GM12873 (cell line): ENCODE measurements at regions not wholly inside any gene's neighbourhood (a gene's known extent, or its start where the extent isn't known, plus 50 kb on each side); places are given as distances from the start of the nearest gene placed in this dataset.

Experiments
- CTCF ChIP-seq: IDR thresholded peaks from 2 replicates; pipeline ENCODE4 v1.5.1; 2012; ENCODE audit warnings: low read depth, mild to moderate bottlenecking, moderate library complexity, low read length, control low read depth; ENCODE audit not compliant: insufficient read depth; ENCODE audit errors: missing control alignments

GRCh38 chr20:24111858-24112257 is 123.3 kb upstream of the GGTLC1 start:
- TF ChIP-seq CTCF = no peak

GRCh38 chr20:24109537-24109936 is 121.0 kb upstream of the GGTLC1 start:
- TF ChIP-seq CTCF = no peak

GRCh38 chr20:24109008-24109407 is 120.4 kb upstream of the GGTLC1 start:
- no peak for TF ChIP-seq CTCF

GRCh38 chr20:24108581-24108980 is 120.0 kb upstream of the GGTLC1 start:
- TF ChIP-seq CTCF = no peak

- no peak for TF ChIP-seq CTCF
Observed at GRCh38 chr20:24106801-24107445, 118.3 kb upstream of the GGTLC1 start.

GRCh38 chr20:24106150-24106800 is 117.7 kb upstream of the GGTLC1 start:
- no peak for TF ChIP-seq CTCF

GRCh38 chr20:24102749-24103333 is 114.3 kb upstream of the GGTLC1 start:
- no peak for TF ChIP-seq CTCF
